Left colon (tissue), 2 donors: ENCODE measurements at regions not wholly inside any gene's neighbourhood (a gene's known extent, or its start where the extent isn't known, plus 50 kb on each side); places are given as distances from the start of the nearest gene placed in this dataset.
A peak's percentile ranks its signal among the peaks of the same experiment; 100 is the strongest.
"Not testable (repeated sequence)": the region's sequence is repeated elsewhere in the genome, so short reads cannot be mapped to it uniquely, and the experiment has no call there.

ENCODE experiments used
- ATAC-seq: fragments of 200-7000 bp; cut with Tn5 transposase; one replicate; pipeline ENCODE4 v1.9.1; 2020; ENCODE audit warnings: mild to moderate bottlenecking, moderate library complexity
- DNase-seq, 2 donors: peaks; one replicate each; pipeline ENCODE4 v3.0.0-alpha.2; 2020
- intact Hi-C, 2 donors: fragments of 100-400 bp; cut with DNase I in 1 of 2; cut with micrococcal nuclease in 1 of 2; formaldehyde crosslinking; loops; one replicate each; pipeline versions ENCODE4 v1.11.2 to v1.14.0; 2022; cut with DNase I, micrococcal nuclease
- donor health status: DM: no; HTN: no; CAD: no.
- donor health status: DM: yes; HTN: yes; CAD: no.

DNA sequence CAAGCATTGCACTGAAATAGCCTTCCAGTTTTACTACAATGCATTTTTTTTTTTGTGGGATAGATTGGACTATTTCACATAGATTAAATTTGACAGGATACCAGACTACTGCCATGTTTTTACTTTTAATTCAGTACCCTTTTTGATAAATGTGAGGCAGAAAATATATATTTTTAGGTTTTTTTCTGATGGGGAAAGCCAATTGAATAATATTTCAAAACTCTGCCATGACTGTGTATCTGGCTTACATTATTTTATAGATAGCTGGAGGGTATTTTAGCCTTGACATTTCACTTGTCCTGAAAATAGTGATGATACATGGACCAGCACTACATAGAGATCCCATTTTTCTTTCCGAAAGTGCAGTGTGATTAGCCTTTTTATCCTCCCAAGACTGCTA is 133.5 kb upstream of the PRR16 start:
- intact Hi-C loops, result no loop called here
- ATAC-seq (no peak), DNase-seq (no peak)

DNA sequence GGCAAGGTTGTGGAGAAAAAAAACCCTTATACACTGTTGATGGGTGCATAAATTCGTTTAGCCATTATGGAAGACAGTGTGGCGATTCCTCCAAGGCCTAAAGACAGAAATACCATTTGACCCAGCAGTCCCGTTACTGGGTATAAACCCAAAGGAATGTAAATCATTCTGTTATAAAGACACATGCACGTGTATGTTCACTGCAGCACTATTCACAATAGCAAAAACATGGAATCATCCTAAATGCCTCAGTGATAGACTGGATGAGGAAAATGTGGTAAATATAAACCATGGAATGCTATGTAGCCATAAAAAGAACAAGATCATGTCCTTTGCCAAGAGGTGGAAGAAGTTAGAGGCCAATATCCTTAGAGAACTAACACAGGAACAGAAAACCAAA is 119.9 kb upstream of the PRR16 start:
- intact Hi-C loops, result no loop called here
- ATAC-seq, result no peak
- no peak for DNase-seq

DNA sequence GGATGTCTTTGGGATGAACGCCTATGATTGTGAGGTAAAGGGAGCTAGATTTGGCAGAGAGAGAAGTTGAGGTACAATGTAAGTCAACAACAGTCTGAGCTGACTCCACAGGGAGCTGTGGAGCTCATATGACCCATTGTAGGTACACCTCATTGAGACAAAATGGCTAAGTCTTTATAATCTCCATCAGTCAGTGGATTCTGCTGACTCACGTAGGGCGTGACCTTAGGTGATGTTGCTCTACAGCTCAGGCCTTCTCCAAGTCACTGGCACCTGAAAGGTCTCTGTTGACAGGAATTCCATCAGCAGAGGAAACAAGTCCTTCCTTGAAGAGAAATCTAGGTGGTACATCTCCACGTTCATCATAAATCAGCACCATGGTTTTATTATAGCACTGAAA is 118.2 kb upstream of the PRR16 start:
- DNase-seq (no peak), ATAC-seq (no peak)
- intact Hi-C loops, result no loop called here

DNA sequence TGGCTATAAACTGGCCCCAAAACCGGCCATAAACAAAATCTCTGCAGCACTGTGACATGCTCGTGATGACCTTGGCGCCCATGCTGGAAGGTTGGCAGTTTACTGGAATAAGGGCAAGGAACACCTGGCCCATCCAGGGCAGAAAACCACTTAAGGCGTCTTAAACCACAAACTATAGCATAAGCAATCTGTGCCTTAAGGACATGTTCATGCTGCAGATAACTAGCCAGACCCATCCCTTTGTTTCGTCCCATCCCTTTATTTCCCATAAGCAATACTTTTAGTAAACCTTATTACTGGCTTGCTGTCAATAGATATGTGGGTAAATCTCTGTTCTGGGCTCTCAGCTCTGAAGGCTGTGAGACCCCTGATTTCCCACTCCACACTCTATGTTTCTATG is 113.0 kb upstream of the PRR16 start:
- intact Hi-C loops, ATAC-seq, DNase-seq: not testable (repeated sequence)

DNA sequence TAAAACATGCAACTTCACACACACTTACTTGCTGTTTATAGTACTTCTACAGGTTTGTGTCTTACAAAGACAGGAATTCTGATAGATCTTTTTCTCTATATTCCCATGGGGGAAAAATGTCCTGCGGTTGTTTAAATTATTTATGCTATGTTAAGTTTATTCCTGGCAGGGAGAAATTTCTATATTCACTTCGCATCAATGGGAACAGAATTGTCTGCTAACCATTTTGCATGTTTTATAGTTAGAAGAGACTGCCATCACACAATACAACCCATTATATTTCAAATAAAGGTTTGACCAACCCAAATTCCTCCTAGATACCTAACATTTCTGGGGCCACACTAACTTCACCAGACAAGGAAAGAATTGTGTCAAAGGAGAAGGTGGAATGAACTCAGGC is 110.0 kb upstream of the PRR16 start:
- DNase-seq, result no peak
- no peak for ATAC-seq
- intact Hi-C loops, result no loop called here

DNA sequence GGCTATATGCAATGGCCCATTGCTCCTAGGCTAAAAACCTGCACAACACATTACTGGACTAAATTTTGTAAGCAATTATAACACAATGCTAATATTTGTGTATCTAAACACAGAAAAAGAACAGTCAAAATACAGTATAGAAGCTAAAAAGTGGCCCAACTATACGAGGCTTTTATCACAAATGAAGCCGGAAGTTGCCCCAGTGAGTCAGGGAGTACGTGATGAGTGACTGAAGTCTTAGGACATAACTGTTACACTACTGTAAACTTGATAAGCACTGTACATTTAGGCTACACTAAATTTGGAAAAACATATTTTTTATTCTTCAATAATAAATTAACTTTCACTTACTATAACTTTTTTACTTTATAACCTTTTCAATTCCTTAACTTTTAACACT is 105.2 kb upstream of the PRR16 start:
- ATAC-seq (no peak), DNase-seq (no peak)
- intact Hi-C loops, result no loop called here

DNA sequence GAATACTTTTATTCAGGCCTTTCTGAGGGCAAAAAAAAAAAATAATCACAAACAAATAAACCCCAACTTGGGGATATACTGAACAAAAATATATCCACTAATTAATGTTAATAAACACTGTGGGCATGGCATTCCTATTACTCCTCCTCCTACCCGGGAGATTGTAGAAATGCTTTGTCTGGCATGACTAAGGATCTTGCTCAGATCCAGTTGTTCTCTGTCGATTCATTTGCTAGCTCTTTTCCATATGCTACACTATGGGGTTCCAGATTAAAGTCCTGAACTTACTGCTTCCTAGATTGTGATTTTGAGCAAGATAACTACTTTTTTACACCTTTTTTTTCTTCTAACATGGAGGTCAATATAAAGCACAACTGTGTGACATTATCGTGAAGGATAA is 102.2 kb upstream of the PRR16 start:
- DNase-seq (no peak), ATAC-seq (no peak)
- intact Hi-C loops, result no loop called here

DNA sequence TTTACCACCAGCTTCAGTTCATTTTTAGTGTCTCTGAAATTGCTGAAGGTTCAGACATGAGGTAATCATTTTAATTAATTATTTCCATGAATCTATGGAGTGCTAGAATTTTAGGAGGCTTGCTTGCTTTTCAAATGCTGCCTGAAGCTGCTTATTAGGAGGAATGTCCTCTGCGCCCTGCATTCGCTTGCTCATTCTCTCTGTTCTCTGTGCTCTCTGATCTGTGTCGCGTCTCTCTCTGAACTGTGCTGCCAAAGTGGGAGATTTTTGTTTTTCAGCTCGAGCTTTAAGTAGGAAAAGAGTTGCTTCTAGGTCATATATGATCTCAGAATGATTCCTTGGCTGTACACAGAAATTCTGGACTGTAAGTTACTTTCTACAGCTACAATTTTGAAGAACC is 101.7 kb upstream of the PRR16 start:
- intact Hi-C loops, result no loop called here
- DNase-seq, result no peak
- no peak for ATAC-seq

DNA sequence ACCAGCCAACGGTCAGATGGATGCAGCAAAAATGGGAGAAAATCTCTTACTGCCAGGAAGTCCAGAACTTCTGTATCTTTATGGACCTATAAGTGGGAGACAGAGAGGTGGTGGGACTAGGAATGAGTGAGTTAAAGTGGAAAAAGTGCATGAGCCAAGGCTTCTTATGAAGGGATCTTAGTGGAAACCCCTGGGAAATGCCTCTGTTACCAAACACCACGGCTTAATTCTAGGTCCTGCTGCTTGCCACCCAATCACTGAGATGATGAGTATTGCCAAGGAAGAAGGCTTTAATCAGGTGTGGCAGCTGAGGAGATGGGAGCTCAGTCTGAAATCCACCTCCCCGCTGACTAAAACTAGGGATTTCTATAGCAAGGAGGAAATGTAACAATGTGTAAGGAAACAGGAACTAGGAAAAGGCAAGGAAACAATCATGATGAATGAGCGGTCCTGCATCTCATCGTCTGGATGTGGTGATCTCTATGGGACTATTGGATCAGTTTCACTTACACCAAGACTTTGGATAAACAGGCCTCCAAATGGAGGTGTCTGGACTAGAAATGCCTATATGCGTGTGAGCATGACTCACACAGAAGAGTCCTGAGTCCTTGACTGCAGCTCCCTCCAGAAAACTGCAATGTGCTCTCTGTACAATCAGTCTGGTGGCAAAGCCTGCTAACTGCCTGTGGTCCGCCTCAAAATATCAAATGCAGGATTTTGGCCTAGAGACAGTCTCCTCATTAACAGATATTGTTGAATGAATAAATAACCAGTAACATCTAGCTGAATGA is 98.2 kb upstream of the PRR16 start:
- ATAC-seq (no peak), DNase-seq (no peak)
- intact Hi-C loops, result no loop called here

DNA sequence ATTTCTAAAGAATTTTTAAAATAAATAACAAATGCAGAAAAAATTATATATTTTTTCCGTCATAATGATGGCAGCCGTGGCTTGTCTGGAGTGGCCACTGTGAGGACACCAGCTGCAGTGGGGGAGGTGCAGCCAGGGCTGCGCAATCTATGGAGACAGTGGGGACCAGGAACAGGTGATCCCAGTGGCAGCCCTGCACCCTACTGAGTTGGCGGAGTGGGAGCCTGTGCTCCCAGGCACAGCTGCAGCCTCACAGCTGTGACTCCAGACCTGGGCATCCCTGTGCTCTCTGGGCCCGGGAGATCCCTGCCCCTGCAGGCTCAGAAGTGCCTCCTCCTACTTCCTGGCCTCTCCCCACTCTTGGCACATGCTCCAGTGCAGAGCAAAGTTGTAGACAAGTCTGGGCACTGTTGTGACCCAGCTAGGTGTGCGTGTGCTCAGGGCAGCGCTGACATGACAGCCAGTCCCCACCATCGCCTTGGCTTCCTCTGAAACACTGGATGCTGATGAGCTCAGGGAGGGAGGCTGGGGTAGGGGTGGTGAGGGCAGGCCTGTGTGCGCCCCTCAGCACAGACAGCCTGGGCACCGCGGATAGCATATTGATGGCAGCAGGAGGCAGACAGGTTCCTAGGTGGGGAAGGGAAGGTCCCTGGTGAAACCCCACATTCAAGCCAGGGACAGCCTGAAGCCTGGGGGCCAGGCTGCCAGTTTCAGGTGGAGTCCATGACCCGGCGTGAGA is 96.0 kb upstream of the PRR16 start:
- intact Hi-C loops, result no loop called here
- DNase-seq, result no peak
- ATAC-seq, result no peak

DNA sequence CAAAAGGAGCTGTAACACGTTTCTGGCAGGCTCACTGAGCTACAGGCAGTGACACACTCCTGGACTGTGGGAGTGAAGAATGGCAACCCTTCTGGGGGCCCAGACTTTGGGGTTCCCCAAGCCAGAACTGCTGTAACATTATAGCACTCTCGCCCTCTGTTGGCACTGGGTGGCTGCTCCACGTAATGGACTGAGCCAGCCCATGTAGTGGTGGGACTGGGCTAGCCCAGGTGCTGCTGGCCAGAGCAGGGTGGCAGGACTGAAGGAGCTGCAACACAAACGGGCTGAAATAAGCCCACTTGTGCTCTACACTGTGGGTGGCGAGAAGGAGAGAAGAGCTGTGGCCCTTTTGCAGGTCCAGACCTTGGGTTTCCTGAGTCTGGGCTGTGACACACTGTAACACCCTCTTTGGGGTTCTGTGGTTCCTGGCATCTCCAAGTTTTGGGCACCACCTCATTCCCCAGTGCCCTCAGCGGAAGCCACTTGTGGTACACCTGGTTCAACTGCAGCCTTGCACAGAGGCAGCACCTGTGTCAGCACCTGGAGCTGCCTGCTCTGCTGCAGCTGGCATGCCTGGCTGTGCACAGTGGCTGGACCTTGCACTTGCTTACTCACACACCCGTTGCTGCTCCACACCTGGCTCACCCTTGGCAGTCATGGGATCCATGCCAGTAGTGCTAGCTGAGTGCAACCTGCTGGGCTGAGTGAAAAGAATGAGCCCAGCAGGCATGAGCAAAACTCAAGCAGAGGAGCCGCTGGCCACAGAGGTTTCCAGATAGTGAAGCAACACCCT is 95.0 kb upstream of the PRR16 start:
- ATAC-seq, result peak; percentile 100
- DNase-seq, result peak; percentile 90 to 94
- intact Hi-C loops, result no loop called here

DNA sequence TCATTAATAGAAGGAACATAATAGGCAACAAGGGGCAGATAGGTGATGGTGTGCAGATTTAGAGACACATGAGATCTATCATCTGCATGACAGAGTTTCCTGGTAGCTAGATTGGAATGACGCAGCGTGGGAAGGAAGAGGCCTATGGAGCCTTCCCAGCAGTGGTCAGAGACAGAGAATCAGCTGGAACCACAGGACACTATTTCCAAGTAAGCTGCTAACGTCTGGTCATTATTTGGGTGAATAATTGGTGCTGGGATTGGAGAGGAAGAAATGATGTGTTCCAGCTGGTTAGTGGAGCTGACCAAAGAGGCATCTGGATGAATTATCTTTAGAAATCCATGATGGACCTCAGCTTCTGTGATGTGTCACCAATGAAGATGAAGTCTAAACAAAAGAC is 91.2 kb upstream of the PRR16 start:
- ATAC-seq, result no peak
- peak in 1 of 2 donors; percentile 21 for DNase-seq
- intact Hi-C loops, result no loop called here

DNA sequence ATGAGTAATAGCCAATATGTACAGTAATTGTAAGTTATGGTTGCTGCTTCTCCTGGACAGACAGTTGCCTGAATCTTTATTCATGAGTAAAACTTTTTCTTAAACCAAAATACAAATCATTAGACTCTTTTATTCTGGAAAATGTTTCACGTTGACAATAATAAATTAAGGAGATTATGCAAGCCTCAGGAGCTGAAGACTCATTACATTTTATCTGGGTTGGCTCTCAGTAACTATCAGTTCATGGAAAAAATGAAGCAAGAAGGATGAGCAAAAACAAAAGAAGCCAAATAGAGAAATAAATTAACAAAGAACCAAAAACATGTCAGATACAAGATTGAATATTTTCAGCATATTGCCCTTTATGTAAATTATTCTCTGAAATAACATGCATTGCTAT is 88.9 kb upstream of the PRR16 start:
- no peak for ATAC-seq
- DNase-seq, result no peak
- intact Hi-C loops, result no loop called here

DNA sequence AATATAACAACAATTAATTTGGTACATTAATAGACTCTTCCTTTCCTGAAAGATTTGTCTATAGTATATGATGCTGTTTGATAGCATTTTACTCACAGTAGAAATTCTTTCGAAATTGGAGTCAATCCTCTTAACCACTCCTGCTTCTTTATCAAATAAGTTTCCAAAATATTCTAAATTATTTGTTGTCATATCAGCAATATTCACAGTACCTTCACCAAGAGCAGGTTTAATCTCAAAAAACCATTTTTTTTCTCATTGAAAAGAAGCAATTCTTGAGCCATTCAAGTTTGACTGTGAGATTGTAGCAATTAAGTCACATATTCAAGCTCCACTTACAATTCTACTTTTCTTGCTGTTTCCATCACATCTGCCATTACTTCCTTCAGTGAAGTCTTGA is 83.5 kb upstream of the PRR16 start:
- DNase-seq (no peak), ATAC-seq (no peak)
- intact Hi-C loops, result no loop called here

DNA sequence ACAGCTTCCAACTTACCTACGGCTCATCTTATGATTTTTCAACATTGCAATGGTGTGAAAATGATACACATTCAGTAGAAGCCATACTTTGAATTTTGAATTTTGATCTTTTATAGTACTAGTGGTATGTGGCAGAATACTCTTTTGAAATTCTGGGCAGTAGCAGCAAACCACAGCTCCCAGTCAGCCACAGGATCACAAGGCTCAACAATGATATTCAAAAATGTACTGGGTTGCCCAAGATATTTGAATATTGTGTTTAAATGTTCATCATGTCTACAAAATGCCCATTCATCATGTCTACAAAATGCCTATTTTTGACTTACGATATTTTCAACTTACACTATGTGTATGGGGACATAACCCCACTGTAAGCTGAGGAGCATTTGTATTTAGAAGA is 81.3 kb upstream of the PRR16 start:
- no peak for DNase-seq
- intact Hi-C loops, result no loop called here
- no peak for ATAC-seq

DNA sequence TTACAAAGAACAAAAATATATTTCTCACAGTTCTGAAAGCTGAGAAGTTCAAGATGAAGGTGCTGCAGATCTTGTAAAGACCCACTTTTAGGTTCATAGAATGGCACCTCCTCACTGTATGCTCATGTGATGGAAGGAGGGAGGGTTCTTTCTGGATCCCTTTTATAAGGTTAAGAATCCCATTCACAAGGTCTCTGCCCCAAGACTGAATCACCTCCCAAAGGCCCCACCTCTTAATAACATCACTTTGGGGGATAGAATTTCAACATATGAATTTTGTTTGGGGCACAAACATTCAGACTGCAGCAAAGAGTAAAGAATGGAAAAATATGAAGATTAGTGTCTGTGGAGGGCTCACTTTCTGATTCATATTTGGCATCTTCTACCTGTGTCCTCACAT is 77.1 kb upstream of the PRR16 start:
- no peak for ATAC-seq
- intact Hi-C loops, result no loop called here
- DNase-seq, result no peak

DNA sequence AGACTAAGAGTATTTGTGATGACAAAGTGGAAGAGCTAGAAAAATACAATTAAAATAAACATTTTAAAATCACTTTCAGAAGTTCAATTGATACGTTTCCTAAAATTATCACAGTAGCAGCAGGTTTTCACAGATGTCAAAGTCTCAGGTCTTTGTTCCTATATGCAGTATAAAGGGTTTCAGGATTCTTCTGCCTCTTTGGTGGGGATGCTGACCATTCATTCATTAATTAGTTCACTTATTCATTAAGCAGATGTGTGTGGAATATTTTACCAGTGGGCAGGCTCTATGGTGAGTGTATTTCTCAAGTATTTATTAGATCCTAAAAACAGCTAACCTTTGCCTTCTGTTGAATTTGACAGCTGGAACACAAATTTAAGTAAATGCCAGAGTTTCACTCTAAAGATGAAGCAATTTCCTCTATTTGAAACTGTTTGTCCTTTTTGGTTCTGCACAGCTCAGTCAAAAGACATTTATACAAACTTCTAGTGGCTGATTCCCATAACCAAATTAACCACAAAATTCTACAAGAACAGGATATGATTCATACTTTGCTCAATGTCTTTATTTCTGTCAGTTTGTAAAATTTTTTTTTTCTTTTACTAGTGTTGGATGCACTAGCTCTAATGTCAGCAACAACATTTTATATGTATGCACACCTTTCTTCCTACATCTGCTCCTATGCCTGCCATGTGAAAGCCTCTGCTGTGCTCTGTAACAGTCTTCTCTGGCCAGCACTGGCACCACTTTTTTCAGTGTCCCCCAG is 75.9 kb upstream of the PRR16 start:
- intact Hi-C loops, result no loop called here
- DNase-seq, result no peak
- no peak for ATAC-seq

DNA sequence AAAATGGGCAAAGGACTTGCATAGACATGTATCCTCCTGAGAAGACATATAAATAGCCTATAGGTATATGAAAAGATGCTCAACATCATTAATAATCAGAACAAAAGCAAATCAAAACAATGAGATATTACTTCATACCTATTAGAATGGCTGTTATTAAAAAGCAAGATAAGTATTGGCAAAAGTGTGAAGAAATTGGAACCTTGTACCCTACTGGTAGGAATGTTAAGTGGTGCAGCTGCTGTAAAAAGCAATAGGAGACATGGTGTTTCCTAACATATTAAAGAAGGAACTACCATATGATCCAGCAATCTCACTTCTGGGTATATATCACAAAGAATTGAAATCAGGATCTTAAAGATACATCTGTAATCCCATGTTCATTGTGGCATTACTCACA is 69.8 kb upstream of the PRR16 start:
- ATAC-seq, result no peak
- intact Hi-C loops, result no loop called here
- DNase-seq, result no peak

DNA sequence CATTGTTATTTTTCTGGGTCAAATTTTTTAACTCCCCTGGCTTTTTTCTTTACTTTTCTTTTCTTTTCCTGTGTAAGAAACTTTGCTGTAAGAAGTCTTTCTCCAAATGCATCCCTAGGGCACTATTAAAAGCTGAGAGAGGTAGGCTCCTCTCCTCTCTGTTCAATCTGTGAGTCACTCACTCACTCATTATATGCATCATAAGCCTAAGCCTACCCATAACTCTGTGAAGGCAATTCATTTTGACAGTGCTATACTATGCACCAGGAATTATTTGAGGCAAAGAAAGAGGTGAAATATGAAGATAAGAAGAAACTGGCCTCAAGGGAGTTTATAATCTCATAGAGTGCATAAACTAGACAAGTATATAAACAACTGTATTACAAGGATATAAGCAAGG is 67.9 kb upstream of the PRR16 start:
- ATAC-seq (no peak), DNase-seq (no peak)
- intact Hi-C loops, result no loop called here
